ENCODE measurements at regions not wholly inside any gene's neighbourhood (a gene's known extent, or its start where the extent isn't known, plus 50 kb on each side); places are given as distances from the start of the nearest gene placed in this dataset.
A peak's percentile ranks its signal among the peaks of the same experiment; 100 is the strongest.
"Not testable (repeated sequence)": the region's sequence is repeated elsewhere in the genome, so short reads cannot be mapped to it uniquely, and the experiment has no call there.

- H3K4me3 ChIP-seq = no peak overlapping the region
- no peak for DNase-seq (ENCODE audit: low read depth in 1 of 2, low spot score in 1 of 2)
- TF ChIP-seq CTCF (IDR thresholded peaks at IDR 0.05; ENCODE audit: low read depth, low read length) = no peak
- H3K9me3 ChIP-seq (ENCODE audit: low read depth) = no peaks in the 10 kb centered on the region
- H3K27me3 ChIP-seq = peaks cover 34% of the 10 kb centered on the region
- no peaks in the 10 kb centered on the region for H3K36me3 ChIP-seq
- no peak overlapping the region for H3K27ac ChIP-seq
- H3K4me1 ChIP-seq (ENCODE audit: low read depth) = peaks cover under 1% of the 10 kb centered on the region
These were observed 135.3 kb downstream of the PPIAL4G start for GRCh38 chr1:148347781-148348180.

GRCh38 chr1:148345659-148346151 lies 137.4 kb downstream of the PPIAL4G start:
- H3K27me3 ChIP-seq = peaks cover 17% of the 10 kb centered on the region
- not testable (repeated sequence) for H3K9me3 ChIP-seq (ENCODE audit: low read depth); H3K27ac ChIP-seq; H3K4me3 ChIP-seq; H3K4me1 ChIP-seq (ENCODE audit: low read depth); H3K36me3 ChIP-seq
- peak; percentile 66 for TF ChIP-seq CTCF (IDR thresholded peaks at IDR 0.05; ENCODE audit: low read depth, low read length)
- peak; percentile 41 to 60 for DNase-seq (ENCODE audit: low read depth in 1 of 2, low spot score in 1 of 2)

- not testable (repeated sequence) for H3K4me1 ChIP-seq (ENCODE audit: low read depth); DNase-seq (ENCODE audit: low read depth in 1 of 2, low spot score in 1 of 2); H3K9me3 ChIP-seq (ENCODE audit: low read depth); H3K27me3 ChIP-seq; H3K27ac ChIP-seq; H3K4me3 ChIP-seq; H3K36me3 ChIP-seq
These were observed 138.5 kb downstream of the PPIAL4G start for GRCh38 chr1:148344651-148345050.

- not testable (repeated sequence) for H3K4me3 ChIP-seq; H3K36me3 ChIP-seq; H3K27ac ChIP-seq; H3K27me3 ChIP-seq; H3K4me1 ChIP-seq (ENCODE audit: low read depth); DNase-seq (ENCODE audit: low read depth in 1 of 2, low spot score in 1 of 2); H3K9me3 ChIP-seq (ENCODE audit: low read depth)
These were observed 141.4 kb downstream of the PPIAL4G start for GRCh38 chr1:148341729-148342128.

GRCh38 chr1:148336121-148336918 lies 146.8 kb downstream of the PPIAL4G start:
- not testable (repeated sequence) for H3K27me3 ChIP-seq; H3K4me3 ChIP-seq; H3K36me3 ChIP-seq; H3K4me1 ChIP-seq (ENCODE audit: low read depth); H3K9me3 ChIP-seq (ENCODE audit: low read depth); H3K27ac ChIP-seq
- DNase-seq (ENCODE audit: low read depth in 1 of 2, low spot score in 1 of 2) = peak in 1 of 2 donors; percentile 69

- peak overlapping the region; percentile 32 for H3K4me3 ChIP-seq
- peak; percentile 88 to 92 for DNase-seq (ENCODE audit: low read depth in 1 of 2, low spot score in 1 of 2)
- H3K36me3 ChIP-seq = no peaks in the 10 kb centered on the region
- H3K27me3 ChIP-seq = no peaks in the 10 kb centered on the region
- H3K9me3 ChIP-seq (ENCODE audit: low read depth) = no peaks in the 10 kb centered on the region
- H3K4me1 ChIP-seq (ENCODE audit: low read depth) = peaks cover 5% of the 10 kb centered on the region
- TF ChIP-seq CTCF (IDR thresholded peaks at IDR 0.05; ENCODE audit: low read depth, low read length) = no peak
- H3K27ac ChIP-seq = peak overlapping the region; percentile 96
These were observed 148.6 kb downstream of the PPIAL4G start for GRCh38 chr1:148334339-148335130.

- peak overlapping the region; percentile 32 for H3K4me3 ChIP-seq
- H3K4me1 ChIP-seq (ENCODE audit: low read depth) = peaks cover 5% of the 10 kb centered on the region
- TF ChIP-seq CTCF (IDR thresholded peaks at IDR 0.05; ENCODE audit: low read depth, low read length) = no peak
- no peak for DNase-seq (ENCODE audit: low read depth in 1 of 2, low spot score in 1 of 2)
- H3K27ac ChIP-seq = peak overlapping the region; percentile 96
- H3K36me3 ChIP-seq = no peaks in the 10 kb centered on the region
- no peaks in the 10 kb centered on the region for H3K27me3 ChIP-seq
- no peaks in the 10 kb centered on the region for H3K9me3 ChIP-seq (ENCODE audit: low read depth)
These were observed 149.2 kb downstream of the PPIAL4G start for GRCh38 chr1:148333875-148334338.
